ENCODE measurements at regions not wholly inside any gene's neighbourhood (a gene's known extent, or its start where the extent isn't known, plus 50 kb on each side); places are given as distances from the start of the nearest gene placed in this dataset.

GRCh38 chr14:38901791-38902190, 201.2 kb downstream of the SEC23A start:
- Histone ChIP-seq H3K36me3 (ENCODE audit: control insufficient read depth, insufficient read depth, low read length) (no peaks in the 10 kb centered on the region), H3K27me3 (replicated peaks; ENCODE audit: control insufficient read depth, insufficient read depth, low read length) (no peaks in the 10 kb centered on the region), H3K4me3 (replicated peaks; ENCODE audit: low read depth, low read length) (no peak overlapping the region)
- no peak for TF ChIP-seq CTCF (IDR thresholded peaks at IDR 0.05; ENCODE audit: insufficient read depth, low read length, poor library complexity, severe bottlenecking)
- DNase-seq (ENCODE audit: extremely low read depth, insufficient read length) = no peak

- no peak for TF ChIP-seq CTCF (IDR thresholded peaks at IDR 0.05; ENCODE audit: insufficient read depth, low read length, poor library complexity, severe bottlenecking)
- no peak for DNase-seq (ENCODE audit: extremely low read depth, insufficient read length)
- Histone ChIP-seq H3K4me3 (replicated peaks; ENCODE audit: low read depth, low read length) (no peak overlapping the region), H3K36me3 (ENCODE audit: control insufficient read depth, insufficient read depth, low read length) (no peaks in the 10 kb centered on the region), H3K27me3 (replicated peaks; ENCODE audit: control insufficient read depth, insufficient read depth, low read length) (no peaks in the 10 kb centered on the region)
Measured at GRCh38 chr14:38900887-38901286, 202.1 kb downstream of the SEC23A start.

- H3K4me3 ChIP-seq (replicated peaks; ENCODE audit: low read depth, low read length) = no peak overlapping the region
- no peak for TF ChIP-seq CTCF (IDR thresholded peaks at IDR 0.05; ENCODE audit: insufficient read depth, low read length, poor library complexity, severe bottlenecking)
- H3K27me3 ChIP-seq (replicated peaks; ENCODE audit: control insufficient read depth, insufficient read depth, low read length) = no peaks in the 10 kb centered on the region
- H3K36me3 ChIP-seq (ENCODE audit: control insufficient read depth, insufficient read depth, low read length) = no peaks in the 10 kb centered on the region
- DNase-seq (ENCODE audit: extremely low read depth, insufficient read length) = no peak
Measured at GRCh38 chr14:38887696-38888095, 215.3 kb downstream of the SEC23A start.

GRCh38 chr14:38884109-38884508, 218.9 kb downstream of the SEC23A start:
- no peak overlapping the region for H3K4me3 ChIP-seq (replicated peaks; ENCODE audit: low read depth, low read length)
- H3K36me3 ChIP-seq (ENCODE audit: control insufficient read depth, insufficient read depth, low read length) = no peaks in the 10 kb centered on the region
- TF ChIP-seq CTCF (IDR thresholded peaks at IDR 0.05; ENCODE audit: insufficient read depth, low read length, poor library complexity, severe bottlenecking) = no peak
- no peak for DNase-seq (ENCODE audit: extremely low read depth, insufficient read length)
- no peaks in the 10 kb centered on the region for H3K27me3 ChIP-seq (replicated peaks; ENCODE audit: control insufficient read depth, insufficient read depth, low read length)

- DNase-seq (ENCODE audit: extremely low read depth, insufficient read length) = no peak
- Histone ChIP-seq H3K27me3 (replicated peaks; ENCODE audit: control insufficient read depth, insufficient read depth, low read length) (no peaks in the 10 kb centered on the region), H3K4me3 (replicated peaks; ENCODE audit: low read depth, low read length) (no peak overlapping the region), H3K36me3 (ENCODE audit: control insufficient read depth, insufficient read depth, low read length) (no peaks in the 10 kb centered on the region)
- no peak for TF ChIP-seq CTCF (IDR thresholded peaks at IDR 0.05; ENCODE audit: insufficient read depth, low read length, poor library complexity, severe bottlenecking)
Measured at GRCh38 chr14:38883127-38883526, 219.9 kb downstream of the SEC23A start.

- no peaks in the 10 kb centered on the region for H3K36me3 ChIP-seq (ENCODE audit: control insufficient read depth, insufficient read depth, low read length)
- no peak for TF ChIP-seq CTCF (IDR thresholded peaks at IDR 0.05; ENCODE audit: insufficient read depth, low read length, poor library complexity, severe bottlenecking)
- DNase-seq (ENCODE audit: extremely low read depth, insufficient read length) = no peak
- H3K27me3 ChIP-seq (replicated peaks; ENCODE audit: control insufficient read depth, insufficient read depth, low read length) = no peaks in the 10 kb centered on the region
- H3K4me3 ChIP-seq (replicated peaks; ENCODE audit: low read depth, low read length) = no peak overlapping the region
Measured at GRCh38 chr14:38882533-38882932, 220.5 kb downstream of the SEC23A start.

All from GM06990 (cell line).